ENCODE measurements at regions not wholly inside any gene's neighbourhood (a gene's known extent, or its start where the extent isn't known, plus 50 kb on each side); places are given as distances from the start of the nearest gene placed in this dataset.

DNA sequence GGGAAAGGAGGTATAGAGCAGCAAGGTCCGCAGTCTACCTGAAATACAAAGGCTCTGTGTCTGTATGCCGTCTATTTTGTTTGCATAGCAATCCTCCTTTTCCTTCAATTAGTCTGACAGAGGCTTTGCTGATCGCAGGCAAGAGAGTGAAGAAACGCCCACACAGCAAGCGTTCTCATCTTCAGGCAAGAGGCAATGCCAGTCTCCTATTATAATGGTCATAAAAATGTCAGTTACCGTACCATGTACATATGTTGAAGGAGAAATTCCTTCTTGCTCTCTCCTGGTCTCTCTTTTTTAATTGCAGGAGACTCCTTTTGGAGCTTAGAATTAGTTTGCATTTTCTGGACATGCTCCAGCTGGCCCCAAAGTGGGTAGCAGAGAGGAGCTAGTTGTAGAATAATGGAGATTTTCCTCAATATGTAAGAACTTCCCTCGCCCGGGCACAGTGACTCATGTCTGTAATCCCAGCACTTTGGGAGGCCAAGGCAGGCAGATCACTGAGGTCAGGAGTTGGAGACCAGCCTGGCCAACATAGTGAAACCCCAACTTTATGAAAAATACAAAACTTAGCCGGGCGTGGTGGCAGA is 139.5 kb downstream of the PFKFB3 start:
- DNase-seq, result no peak
- TF ChIP-seq, protein P1, sequence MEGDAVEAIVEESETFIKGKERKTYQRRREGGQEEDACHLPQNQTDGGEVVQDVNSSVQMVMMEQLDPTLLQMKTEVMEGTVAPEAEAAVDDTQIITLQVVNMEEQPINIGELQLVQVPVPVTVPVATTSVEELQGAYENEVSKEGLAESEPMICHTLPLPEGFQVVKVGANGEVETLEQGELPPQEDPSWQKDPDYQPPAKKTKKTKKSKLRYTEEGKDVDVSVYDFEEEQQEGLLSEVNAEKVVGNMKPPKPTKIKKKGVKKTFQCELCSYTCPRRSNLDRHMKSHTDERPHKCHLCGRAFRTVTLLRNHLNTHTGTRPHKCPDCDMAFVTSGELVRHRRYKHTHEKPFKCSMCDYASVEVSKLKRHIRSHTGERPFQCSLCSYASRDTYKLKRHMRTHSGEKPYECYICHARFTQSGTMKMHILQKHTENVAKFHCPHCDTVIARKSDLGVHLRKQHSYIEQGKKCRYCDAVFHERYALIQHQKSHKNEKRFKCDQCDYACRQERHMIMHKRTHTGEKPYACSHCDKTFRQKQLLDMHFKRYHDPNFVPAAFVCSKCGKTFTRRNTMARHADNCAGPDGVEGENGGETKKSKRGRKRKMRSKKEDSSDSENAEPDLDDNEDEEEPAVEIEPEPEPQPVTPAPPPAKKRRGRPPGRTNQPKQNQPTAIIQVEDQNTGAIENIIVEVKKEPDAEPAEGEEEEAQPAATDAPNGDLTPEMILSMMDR (IDR thresholded peaks at IDR 0.05), result no peak
- H3K9ac ChIP-seq (ENCODE audit: low read depth in 2 of 2, low read length in 2 of 2), result no peak overlapping the region
- H3K4me3 ChIP-seq, result no peak overlapping the region
- no peaks in the 10 kb centered on the region for H3K4me1 ChIP-seq
- no peaks in the 10 kb centered on the region for H3K9me3 ChIP-seq
- H3K27me3 ChIP-seq, result no peaks in the 10 kb centered on the region
- H3K27ac ChIP-seq, result no peak overlapping the region
- intact Hi-C loops (cut with DNase I), result no loop called here
- no peaks in the 10 kb centered on the region for H3K36me3 ChIP-seq

DNA sequence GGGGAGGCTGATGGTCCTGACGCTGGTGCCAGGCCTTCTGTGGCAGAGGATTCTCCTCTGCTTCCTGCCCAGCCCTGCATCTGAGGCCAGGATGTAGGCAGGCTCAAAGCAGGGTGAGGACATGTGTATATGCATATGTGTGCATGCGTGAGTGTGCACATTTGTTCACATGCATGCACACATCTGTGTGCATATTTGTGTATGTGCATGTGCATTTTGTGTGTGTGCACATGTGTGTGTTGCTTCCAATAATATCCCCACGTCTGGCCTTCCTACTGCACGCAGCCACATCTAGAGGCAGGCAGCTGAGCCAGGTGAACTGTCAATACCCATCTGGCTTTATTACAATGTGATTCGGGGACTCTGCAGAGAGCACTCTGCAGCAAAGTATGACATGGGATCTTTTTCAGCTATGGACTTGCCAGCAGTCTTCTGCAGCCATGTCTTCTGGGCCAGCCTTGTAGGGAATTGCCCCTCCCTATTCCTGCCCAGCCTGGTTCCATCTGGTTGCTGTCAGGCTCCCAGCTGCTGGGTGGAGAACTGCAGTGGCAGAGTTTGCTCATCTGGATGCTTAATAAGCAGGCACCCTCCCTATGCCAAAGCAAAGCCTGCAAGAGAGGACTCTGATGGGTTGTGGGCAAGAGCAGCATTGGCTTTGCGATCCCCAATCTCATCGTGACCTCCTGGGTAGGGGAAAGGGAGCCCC is 140.7 kb downstream of the PFKFB3 start:
- H3K9ac ChIP-seq (ENCODE audit: low read depth in 2 of 2, low read length in 2 of 2), result no peak overlapping the region
- no peak overlapping the region for H3K4me3 ChIP-seq
- no peak for DNase-seq
- intact Hi-C loops (cut with DNase I), result no loop called here
- H3K27me3 ChIP-seq, result no peaks in the 10 kb centered on the region
- H3K27ac ChIP-seq, result no peak overlapping the region
- H3K9me3 ChIP-seq, result no peaks in the 10 kb centered on the region
- TF ChIP-seq, protein P1 (IDR thresholded peaks at IDR 0.05), result no peak
- H3K36me3 ChIP-seq, result no peaks in the 10 kb centered on the region
- H3K4me1 ChIP-seq, result no peaks in the 10 kb centered on the region

DNA sequence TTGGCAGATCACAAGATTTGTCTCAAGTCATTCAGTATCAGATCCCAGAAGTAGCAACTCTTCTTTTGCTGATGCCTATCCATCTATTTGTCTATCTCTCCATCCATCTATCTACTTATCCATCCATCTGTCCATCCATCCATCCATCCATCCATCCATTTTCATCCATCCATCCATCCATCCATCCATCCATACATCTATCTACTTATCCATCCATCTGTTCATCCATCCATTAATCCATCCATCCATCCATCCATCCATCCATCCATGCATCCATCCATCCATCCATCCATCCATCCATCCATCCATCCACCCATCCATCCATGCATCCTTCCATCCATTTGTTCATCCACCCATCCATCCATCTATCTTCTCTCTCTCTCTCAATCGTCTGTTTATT is 142.7 kb downstream of the PFKFB3 start:
- Histone ChIP-seq H3K9ac (ENCODE audit: low read depth in 2 of 2, low read length in 2 of 2) (no peak overlapping the region), H3K36me3 (no peaks in the 10 kb centered on the region), H3K9me3 (no peaks in the 10 kb centered on the region), H3K27me3 (no peaks in the 10 kb centered on the region), H3K4me3 (no peak overlapping the region), H3K4me1 (no peaks in the 10 kb centered on the region), H3K27ac (no peak overlapping the region)
- TF ChIP-seq, protein P1 (IDR thresholded peaks at IDR 0.05), result no peak
- intact Hi-C loops (cut with DNase I), result no loop called here
- DNase-seq, result no peak

DNA sequence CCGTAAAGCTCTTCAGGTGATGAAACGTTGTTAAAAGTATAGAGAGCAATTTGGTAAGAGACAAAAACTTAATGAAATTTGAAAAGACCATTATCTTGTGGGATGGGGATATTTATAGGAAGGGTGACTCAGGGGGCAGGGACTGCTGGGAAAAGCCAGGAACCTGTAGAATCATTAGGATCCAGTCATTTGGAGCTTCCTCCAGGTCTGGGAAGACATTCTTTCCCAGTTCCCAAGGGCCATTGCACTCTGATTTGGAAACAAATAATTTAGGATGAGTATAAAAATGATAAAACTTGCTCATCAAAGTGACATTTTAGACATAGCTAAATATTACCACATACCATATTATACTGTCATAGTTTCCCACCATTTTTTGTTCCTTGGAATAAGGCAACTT is 143.9 kb downstream of the PFKFB3 start:
- Histone ChIP-seq H3K27me3 (no peaks in the 10 kb centered on the region), H3K4me3 (no peak overlapping the region), H3K9ac (ENCODE audit: low read depth in 2 of 2, low read length in 2 of 2) (no peak overlapping the region), H3K4me1 (no peaks in the 10 kb centered on the region), H3K9me3 (no peaks in the 10 kb centered on the region), H3K36me3 (no peaks in the 10 kb centered on the region), H3K27ac (no peak overlapping the region)
- TF ChIP-seq, protein P1 (IDR thresholded peaks at IDR 0.05), result no peak
- intact Hi-C loops (cut with DNase I), result no loop called here
- no peak for DNase-seq

DNA sequence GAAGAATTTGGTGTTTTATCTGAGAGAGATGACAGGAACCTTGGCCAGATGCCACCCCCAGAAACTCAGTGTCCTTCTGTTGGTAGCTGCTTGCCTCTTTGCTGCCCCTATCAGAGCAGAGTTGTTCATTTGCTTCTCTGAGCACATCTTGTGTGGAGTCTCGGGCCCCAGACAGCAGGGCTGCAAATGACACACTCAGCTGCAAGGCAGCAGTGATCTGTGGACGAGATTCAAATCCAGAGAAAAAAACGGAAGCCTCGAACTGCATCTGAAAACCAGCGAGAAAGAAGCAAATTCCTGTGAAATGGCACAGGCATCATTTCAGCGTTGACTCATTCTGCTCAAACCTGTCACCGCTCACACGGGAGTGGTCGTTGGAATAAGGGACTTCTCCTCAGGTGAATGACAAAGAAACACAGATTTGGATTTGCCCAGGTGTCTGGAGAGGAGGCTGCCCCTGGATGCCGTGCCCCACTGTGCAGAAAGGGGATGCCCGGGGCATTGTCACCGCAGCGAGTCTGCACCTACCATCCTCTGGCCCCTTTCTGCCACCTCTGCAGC is 144.7 kb downstream of the PFKFB3 start:
- TF ChIP-seq, protein P1 (IDR thresholded peaks at IDR 0.05), result no peak
- no peak overlapping the region for H3K27ac ChIP-seq
- DNase-seq, result no peak
- H3K9me3 ChIP-seq, result no peaks in the 10 kb centered on the region
- no peak overlapping the region for H3K9ac ChIP-seq (ENCODE audit: low read depth in 2 of 2, low read length in 2 of 2)
- H3K4me1 ChIP-seq, result no peaks in the 10 kb centered on the region
- no peaks in the 10 kb centered on the region for H3K36me3 ChIP-seq
- intact Hi-C loops (cut with DNase I), result no loop called here
- H3K27me3 ChIP-seq, result no peaks in the 10 kb centered on the region
- no peak overlapping the region for H3K4me3 ChIP-seq
